Activated B cell treated with CpG ODN at 0.5 μM for 24 hours (primary cell): ENCODE measurements at regions not wholly inside any gene's neighbourhood (a gene's known extent, or its start where the extent isn't known, plus 50 kb on each side); places are given as distances from the start of the nearest gene placed in this dataset.

ENCODE experiments used
- ATAC-seq: fragments of 200-7000 bp; cut with Tn5 transposase; one replicate; pipeline ENCODE4 v1.10.0; 2021; ENCODE audit warnings: low read depth, mild to moderate bottlenecking, moderate library complexity
- CTCF ChIA-PET: fragments of 350-600 bp; sonication (Branson Sonifier 250); formaldehyde crosslinking; loops from one replicate; lab custom pipeline; 2021; ENCODE audit warnings: antibody characterized with exemption; lab: Charles Lee
- POLR2A ChIA-PET: fragments of 350-600 bp; sonication (Branson Sonifier 250); formaldehyde crosslinking; loops from one replicate; lab custom pipeline; 2021; ENCODE audit warnings: antibody characterized with exemption; lab: Charles Lee
- DNase-seq: peaks from one replicate; pipeline ENCODE4 v3.0.0; 2022
- H3K27ac Mint-ChIP-seq: one replicate; pipeline ENCODE4 v1.8.0; 2020; ENCODE audit warnings: mixed read lengths
- H3K27me3 Mint-ChIP-seq: one replicate; pipeline ENCODE4 v1.8.0; 2021; ENCODE audit warnings: mixed read lengths
- H3K36me3 Mint-ChIP-seq: one replicate; pipeline ENCODE4 v1.8.0; 2021; ENCODE audit warnings: low read depth, mixed read lengths
- H3K4me1 Mint-ChIP-seq: one replicate; pipeline ENCODE4 v1.8.0; 2021; ENCODE audit warnings: mixed read lengths
- H3K4me3 Mint-ChIP-seq: one replicate; pipeline ENCODE4 v1.8.0; 2020; ENCODE audit warnings: mild to moderate bottlenecking, mixed read lengths
- H3K9me3 Mint-ChIP-seq: one replicate; pipeline ENCODE4 v1.8.0; 2020; ENCODE audit warnings: mixed read lengths
- intact Hi-C: fragments of 100-400 bp; cut with micrococcal nuclease; formaldehyde crosslinking; loops from one replicate; pipeline ENCODE4 v1.15.1; 2024
- TF ChIP-seq, protein P1 (sequence below): fragments of 200-600 bp; IDR thresholded peaks from one replicate; pipeline ENCODE4 v1.8.0; 2022; ENCODE audit warnings: antibody characterized with exemption, mild to moderate bottlenecking

GRCh38 chr2:125855204-125855603 lies 800.8 kb upstream of the GYPC start:
- ChIA-PET POLR2A (no interaction called here), CTCF (no interaction called here)
- intact Hi-C loops: no loop called here
- Mint-ChIP-seq H3K4me1 (no peaks in the 10 kb centered on the region), H3K27ac (no peak overlapping the region), H3K36me3 (no peaks in the 10 kb centered on the region), H3K9me3 (peaks cover 7% of the 10 kb centered on the region), H3K27me3 (no peaks in the 10 kb centered on the region), H3K4me3 (no peak overlapping the region)
- TF ChIP-seq, protein P1, sequence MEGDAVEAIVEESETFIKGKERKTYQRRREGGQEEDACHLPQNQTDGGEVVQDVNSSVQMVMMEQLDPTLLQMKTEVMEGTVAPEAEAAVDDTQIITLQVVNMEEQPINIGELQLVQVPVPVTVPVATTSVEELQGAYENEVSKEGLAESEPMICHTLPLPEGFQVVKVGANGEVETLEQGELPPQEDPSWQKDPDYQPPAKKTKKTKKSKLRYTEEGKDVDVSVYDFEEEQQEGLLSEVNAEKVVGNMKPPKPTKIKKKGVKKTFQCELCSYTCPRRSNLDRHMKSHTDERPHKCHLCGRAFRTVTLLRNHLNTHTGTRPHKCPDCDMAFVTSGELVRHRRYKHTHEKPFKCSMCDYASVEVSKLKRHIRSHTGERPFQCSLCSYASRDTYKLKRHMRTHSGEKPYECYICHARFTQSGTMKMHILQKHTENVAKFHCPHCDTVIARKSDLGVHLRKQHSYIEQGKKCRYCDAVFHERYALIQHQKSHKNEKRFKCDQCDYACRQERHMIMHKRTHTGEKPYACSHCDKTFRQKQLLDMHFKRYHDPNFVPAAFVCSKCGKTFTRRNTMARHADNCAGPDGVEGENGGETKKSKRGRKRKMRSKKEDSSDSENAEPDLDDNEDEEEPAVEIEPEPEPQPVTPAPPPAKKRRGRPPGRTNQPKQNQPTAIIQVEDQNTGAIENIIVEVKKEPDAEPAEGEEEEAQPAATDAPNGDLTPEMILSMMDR: no peak
- no peak for DNase-seq
- no peak for ATAC-seq

DNA sequence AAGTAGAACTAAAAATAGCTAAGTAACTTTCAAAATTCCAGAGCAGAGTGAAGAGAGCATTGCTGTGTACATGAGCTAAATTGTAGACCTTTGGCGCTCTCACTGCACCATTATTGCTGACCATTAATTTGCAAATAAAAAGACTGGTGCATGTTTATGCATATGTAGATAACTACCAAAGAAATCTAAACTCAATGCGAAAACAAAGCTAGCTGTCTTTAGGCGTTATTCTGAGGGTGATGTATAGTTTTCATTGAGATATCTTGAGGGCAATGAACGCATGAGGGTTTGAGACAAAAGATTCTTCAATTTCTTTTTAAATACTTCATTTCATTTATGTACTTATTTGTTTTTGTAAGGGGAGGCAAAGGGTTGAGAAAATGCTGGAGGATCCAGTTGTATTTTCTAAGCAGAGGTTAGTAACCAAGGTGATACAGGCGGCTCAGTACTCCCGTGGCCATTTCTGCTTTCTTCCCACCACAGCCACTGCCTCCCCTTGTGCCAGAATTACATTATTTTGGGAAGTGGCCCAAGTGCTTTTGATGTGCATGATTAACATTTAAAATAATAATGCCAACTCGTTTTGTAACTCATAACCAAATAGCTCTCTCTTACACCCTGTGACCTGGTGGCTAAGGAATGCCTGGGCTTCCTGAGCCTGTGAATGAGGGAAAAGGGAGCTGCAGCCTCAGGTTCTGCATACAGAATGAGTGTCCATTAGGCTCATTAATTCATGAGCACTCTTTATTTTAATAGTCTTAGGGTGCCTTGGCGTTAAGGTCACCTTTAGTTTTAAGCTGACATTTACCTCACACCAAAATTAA lies 797.8 kb upstream of the GYPC start:
- POLR2A ChIA-PET: no interaction called here
- no peak for DNase-seq
- TF ChIP-seq, protein P1: no peak
- no peaks in the 10 kb centered on the region for H3K27me3 Mint-ChIP-seq
- H3K36me3 Mint-ChIP-seq: no peaks in the 10 kb centered on the region
- H3K4me3 Mint-ChIP-seq: no peak overlapping the region
- peaks cover 7% of the 10 kb centered on the region for H3K9me3 Mint-ChIP-seq
- H3K4me1 Mint-ChIP-seq: no peaks in the 10 kb centered on the region
- no peak overlapping the region for H3K27ac Mint-ChIP-seq
- no peak for ATAC-seq
- CTCF ChIA-PET: no interaction called here
- intact Hi-C loops: no loop called here

GRCh38 chr2:125861461-125861860 lies 794.5 kb upstream of the GYPC start:
- no peaks in the 10 kb centered on the region for H3K4me1 Mint-ChIP-seq
- H3K9me3 Mint-ChIP-seq: peaks cover 3% of the 10 kb centered on the region
- no peaks in the 10 kb centered on the region for H3K36me3 Mint-ChIP-seq
- ATAC-seq (no peak), DNase-seq (no peak)
- no peak overlapping the region for H3K4me3 Mint-ChIP-seq
- ChIA-PET POLR2A (no interaction called here), CTCF (no interaction called here)
- no peak overlapping the region for H3K27ac Mint-ChIP-seq
- no peaks in the 10 kb centered on the region for H3K27me3 Mint-ChIP-seq
- intact Hi-C loops: no loop called here
- TF ChIP-seq, protein P1: no peak

GRCh38 chr2:125867908-125868307 lies 788.0 kb upstream of the GYPC start:
- H3K27me3 Mint-ChIP-seq: no peaks in the 10 kb centered on the region
- ChIA-PET CTCF (no interaction called here), POLR2A (no interaction called here)
- no peak overlapping the region for H3K4me3 Mint-ChIP-seq
- intact Hi-C loops: no loop called here
- TF ChIP-seq, protein P1: no peak
- DNase-seq (no peak), ATAC-seq (no peak)
- no peaks in the 10 kb centered on the region for H3K9me3 Mint-ChIP-seq
- no peak overlapping the region for H3K27ac Mint-ChIP-seq
- no peaks in the 10 kb centered on the region for H3K4me1 Mint-ChIP-seq
- no peaks in the 10 kb centered on the region for H3K36me3 Mint-ChIP-seq

GRCh38 chr2:125870264-125870663 lies 785.7 kb upstream of the GYPC start:
- intact Hi-C loops: no loop called here
- CTCF ChIA-PET: no interaction called here
- ATAC-seq (no peak), DNase-seq (no peak)
- no peaks in the 10 kb centered on the region for H3K9me3 Mint-ChIP-seq
- H3K27me3 Mint-ChIP-seq: no peaks in the 10 kb centered on the region
- TF ChIP-seq, protein P1: no peak
- H3K36me3 Mint-ChIP-seq: no peaks in the 10 kb centered on the region
- no peak overlapping the region for H3K4me3 Mint-ChIP-seq
- no peak overlapping the region for H3K27ac Mint-ChIP-seq
- H3K4me1 Mint-ChIP-seq: no peaks in the 10 kb centered on the region
- POLR2A ChIA-PET: no interaction called here
